Vagina (tissue), 2 donors: ENCODE measurements at regions not wholly inside any gene's neighbourhood (a gene's known extent, or its start where the extent isn't known, plus 50 kb on each side); places are given as distances from the start of the nearest gene placed in this dataset.

Source experiments
- POLR2AphosphoS5 ChIP-seq, 2 donors: sonication (generic); formaldehyde crosslinking; IDR thresholded peaks; one replicate each; pipeline ENCODE4 v1.9.0; 2017; ENCODE audit warnings: antibody characterized with exemption in 2 of 2, mild to moderate bottlenecking in 2 of 2, low read depth in 1 of 2; ENCODE audit not compliant: insufficient read depth in 1 of 2
- TF ChIP-seq, protein P1 (sequence below), 3 experiments: fragments of 450-650 bp in 2 of 3; fragments of 200-600 bp in 1 of 3; sonication (generic) in 1 of 3; IDR thresholded peaks; one replicate each; pipeline ENCODE4 v1.5.1; 2017 to 2019; ENCODE audit warnings: antibody characterized with exemption in 3 of 3, mild to moderate bottlenecking in 2 of 3, moderate library complexity in 2 of 3

DNA sequence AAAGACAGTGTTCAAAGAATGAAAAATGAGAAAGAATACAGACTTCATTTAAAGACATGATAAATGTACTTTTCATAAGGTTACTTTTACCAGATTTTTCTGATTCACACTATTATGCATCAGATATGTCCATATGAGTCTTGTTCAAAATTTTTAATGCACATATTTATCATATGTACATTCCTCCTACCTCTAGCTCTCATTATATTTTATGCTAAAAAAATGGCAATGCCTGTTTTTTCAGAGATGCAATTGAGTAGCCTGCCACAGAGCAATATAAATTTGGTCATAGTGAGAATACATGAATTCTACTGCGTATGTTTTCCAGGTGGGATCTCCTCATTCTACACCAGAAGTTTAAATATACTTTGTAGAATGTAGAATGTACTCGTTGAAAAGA lies 807.0 kb upstream of the SLITRK6 start:
- TF ChIP-seq, protein P1, sequence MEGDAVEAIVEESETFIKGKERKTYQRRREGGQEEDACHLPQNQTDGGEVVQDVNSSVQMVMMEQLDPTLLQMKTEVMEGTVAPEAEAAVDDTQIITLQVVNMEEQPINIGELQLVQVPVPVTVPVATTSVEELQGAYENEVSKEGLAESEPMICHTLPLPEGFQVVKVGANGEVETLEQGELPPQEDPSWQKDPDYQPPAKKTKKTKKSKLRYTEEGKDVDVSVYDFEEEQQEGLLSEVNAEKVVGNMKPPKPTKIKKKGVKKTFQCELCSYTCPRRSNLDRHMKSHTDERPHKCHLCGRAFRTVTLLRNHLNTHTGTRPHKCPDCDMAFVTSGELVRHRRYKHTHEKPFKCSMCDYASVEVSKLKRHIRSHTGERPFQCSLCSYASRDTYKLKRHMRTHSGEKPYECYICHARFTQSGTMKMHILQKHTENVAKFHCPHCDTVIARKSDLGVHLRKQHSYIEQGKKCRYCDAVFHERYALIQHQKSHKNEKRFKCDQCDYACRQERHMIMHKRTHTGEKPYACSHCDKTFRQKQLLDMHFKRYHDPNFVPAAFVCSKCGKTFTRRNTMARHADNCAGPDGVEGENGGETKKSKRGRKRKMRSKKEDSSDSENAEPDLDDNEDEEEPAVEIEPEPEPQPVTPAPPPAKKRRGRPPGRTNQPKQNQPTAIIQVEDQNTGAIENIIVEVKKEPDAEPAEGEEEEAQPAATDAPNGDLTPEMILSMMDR (IDR thresholded peaks at IDR 0.05): no peak
- TF ChIP-seq POLR2AphosphoS5 (IDR thresholded peaks at IDR 0.05; ENCODE audit: insufficient read depth in 1 of 2, low read depth in 1 of 2): no peak
